ENCODE measurements at regions not wholly inside any gene's neighbourhood (a gene's known extent, or its start where the extent isn't known, plus 50 kb on each side); places are given as distances from the start of the nearest gene placed in this dataset.

GRCh38 chr5:61702784-61703183 is 370.7 kb downstream of the ZSWIM6 start:
- no peak for TF ChIP-seq POLR2A (IDR thresholded peaks at IDR 0.05)
- no peak for TF ChIP-seq CTCF (IDR thresholded peaks at IDR 0.05)
